GM23338 (cell line): ENCODE measurements at regions not wholly inside any gene's neighbourhood (a gene's known extent, or its start where the extent isn't known, plus 50 kb on each side); places are given as distances from the start of the nearest gene placed in this dataset.

Experiments
- ATAC-seq: fragments of 200-7000 bp; cut with Tn5 transposase; 3 replicates; pipeline ENCODE4 v1.9.1; 2020
- DNase-seq: peaks from one replicate; pipeline ENCODE4 v3.0.0-alpha.2; 2015; ENCODE audit warnings: low spot score
- H2AFZ ChIP-seq: fragments of 200-600 bp; sonication (generic); 2 replicates; pipeline ENCODE4 v1.8.0; 2016; ENCODE audit warnings: antibody characterized with exemption, mild to moderate bottlenecking, moderate library complexity
- H3F3A ChIP-seq: fragments of 200-600 bp; sonication (generic); replicated peaks from 2 replicates; pipeline ENCODE4 v1.8.0; 2017; ENCODE audit warnings: antibody characterized with exemption, mixed run types, low read depth
- H3K27ac ChIP-seq: fragments of 200-600 bp; sonication (generic); 2 replicates; pipeline ENCODE4 v1.6.1; 2016; ENCODE audit warnings: low read depth
- H3K27me3 ChIP-seq: fragments of 200-600 bp; sonication (generic); 2 replicates; pipeline ENCODE4 v1.8.0; 2016; ENCODE audit warnings: mild to moderate bottlenecking, mixed run types, moderate library complexity; ENCODE audit not compliant: insufficient read depth
- H3K36me3 ChIP-seq: fragments of 200-600 bp; sonication (generic); 2 replicates; pipeline ENCODE4 v1.8.0; 2016; ENCODE audit warnings: mild to moderate bottlenecking; ENCODE audit not compliant: insufficient read depth
- H3K4me1 ChIP-seq: fragments of 200-600 bp; sonication (generic); 2 replicates; pipeline ENCODE4 v1.8.0; 2016; ENCODE audit warnings: mild to moderate bottlenecking, moderate library complexity; ENCODE audit not compliant: insufficient read depth
- H3K4me2 ChIP-seq: fragments of 200-600 bp; sonication (generic); 2 replicates; pipeline ENCODE4 v1.7.1; 2017; ENCODE audit warnings: mixed run types
- H3K4me3 ChIP-seq: fragments of 200-600 bp; sonication (generic); 2 replicates; pipeline ENCODE4 v1.6.1; 2016; ENCODE audit warnings: mixed run types
- H3K79me2 ChIP-seq: fragments of 200-600 bp; sonication (generic); replicated peaks from 2 replicates; pipeline ENCODE4 v1.8.0; 2017; ENCODE audit warnings: mild to moderate bottlenecking; ENCODE audit not compliant: insufficient read depth
- H3K9me2 ChIP-seq: fragments of 200-600 bp; sonication (generic); 2 replicates; pipeline ENCODE4 v1.8.0; 2017; ENCODE audit not compliant: insufficient read depth
- H4K20me1 ChIP-seq: fragments of 200-600 bp; sonication (generic); replicated peaks from 2 replicates; pipeline ENCODE4 v1.8.0; 2017; ENCODE audit warnings: mild to moderate bottlenecking; ENCODE audit not compliant: insufficient read depth
- H3K27ac Mint-ChIP-seq: 2 replicates; pipeline ENCODE4 v1.8.0; 2020; ENCODE audit warnings: inconsistent platforms, mild to moderate bottlenecking, moderate library complexity, mixed read lengths
- H3K27me3 Mint-ChIP-seq: 3 replicates; pipeline ENCODE4 v1.8.0; 2022; ENCODE audit warnings: low read depth, mild to moderate bottlenecking, moderate library complexity, mixed read lengths, inconsistent platforms; ENCODE audit not compliant: insufficient read depth, poor library complexity
- H3K36me3 Mint-ChIP-seq: 3 replicates; pipeline ENCODE4 v1.8.0; 2021; ENCODE audit warnings: low read depth, mild to moderate bottlenecking, inconsistent platforms, moderate library complexity, mixed read lengths
- H3K4me1 Mint-ChIP-seq: 3 replicates; pipeline ENCODE4 v1.8.0; 2020; ENCODE audit warnings: mild to moderate bottlenecking, inconsistent platforms, mixed read lengths
- H3K4me3 Mint-ChIP-seq: 3 replicates; pipeline ENCODE4 v1.8.0; 2021; ENCODE audit warnings: moderate library complexity, mild to moderate bottlenecking, inconsistent platforms, mixed read lengths
- H3K9me3 Mint-ChIP-seq: 3 replicates; pipeline ENCODE4 v1.8.0; 2020; ENCODE audit warnings: moderate library complexity, mild to moderate bottlenecking, inconsistent platforms, mixed read lengths
- CREB1 ChIP-seq: fragments of 250-450 bp; sonication (Bioruptor Pico); IDR thresholded peaks from 2 replicates; pipeline ENCODE4 v1.5.0; 2020; ENCODE audit warnings: low read depth, mild to moderate bottlenecking, moderate library complexity
- CTCF ChIP-seq, 2 experiments: fragments of 200-600 bp in 1 of 2; sonication (generic) in 1 of 2; conservative IDR thresholded peaks; 2 replicates each; pipeline versions ENCODE4 v1.5.1 to v1.6.1; 2016 to 2017; ENCODE audit warnings: antibody characterized with exemption in 2 of 2, low read depth in 2 of 2, mild to moderate bottlenecking in 2 of 2, moderate library complexity in 1 of 2
- EZH2 ChIP-seq: fragments of 200-600 bp; sonication (generic); IDR thresholded peaks from one replicate; pipeline ENCODE4 v1.8.0; 2017; ENCODE audit warnings: antibody characterized with exemption, mild to moderate bottlenecking, low read depth; ENCODE audit not compliant: unreplicated experiment
- JUNB ChIP-seq: IDR thresholded peaks from one replicate; pipeline ENCODE4 v1.6.1; 2016; ENCODE audit warnings: antibody characterized with exemption; ENCODE audit not compliant: unreplicated experiment
- NANOG ChIP-seq: IDR thresholded peaks from 2 replicates; pipeline ENCODE4 v1.6.1; 2016; ENCODE audit warnings: antibody characterized with exemption, borderline replicate concordance
- POLR2AphosphoS5 ChIP-seq: IDR thresholded peaks from 2 replicates; pipeline ENCODE4 v1.6.1; 2016; ENCODE audit warnings: antibody characterized with exemption, low read depth
- ZNF114 ChIP-seq: fragments of 250-450 bp; sonication (Bioruptor Pico); IDR thresholded peaks from 2 replicates; pipeline ENCODE4 v1.5.0; 2020; ENCODE audit warnings: mild to moderate bottlenecking, moderate library complexity
- ZNF331 ChIP-seq: fragments of 250-450 bp; sonication (Bioruptor Pico); IDR thresholded peaks from 2 replicates; pipeline ENCODE4 v1.5.0; 2020; ENCODE audit warnings: low read depth, mild to moderate bottlenecking, moderate library complexity
- ZNF462 ChIP-seq: fragments of 250-450 bp; sonication (Bioruptor Pico); IDR thresholded peaks from 2 replicates; pipeline ENCODE4 v1.5.0; 2020; ENCODE audit warnings: mild to moderate bottlenecking, moderate library complexity

GRCh38 chr5:24225051-24225450 lies 419.7 kb downstream of the CDH10 start (continued):
- TF ChIP-seq ZNF462 (CRISPR knock-in tag) (no peak), CTCF (conservative IDR thresholded peaks at IDR 0.05; ENCODE audit: low read depth in 2 of 2) (no peak), ZNF114 (no peak), NANOG (no peak), EZH2 (no peak), JUNB (no peak)

- Mint-ChIP-seq H3K4me1 (no peaks in the 10 kb centered on the region), H3K27ac (no peak overlapping the region), H3K36me3 (no peaks in the 10 kb centered on the region; the same call in 2 of the 3 replicates), H3K27me3 (peaks cover 2% of the 10 kb centered on the region), H3K4me3 (no peak overlapping the region), H3K9me3 (peaks cover 6% of the 10 kb centered on the region; the same call in 2 of the 3 replicates)
- no peaks in the 10 kb centered on the region for H3K36me3 ChIP-seq
- no peak overlapping the region for H2AFZ ChIP-seq
- H3K27ac ChIP-seq: no peak overlapping the region
- H3K4me3 ChIP-seq: no peak overlapping the region
- H3F3A ChIP-seq: no peaks in the 10 kb centered on the region
- ATAC-seq (no peak), DNase-seq (no peak)
- no peaks in the 10 kb centered on the region for H3K79me2 ChIP-seq
- no peaks in the 10 kb centered on the region for H3K4me1 ChIP-seq
- no peaks in the 10 kb centered on the region for H3K27me3 ChIP-seq
- H3K4me2 ChIP-seq: no peak overlapping the region
- H4K20me1 ChIP-seq: no peaks in the 10 kb centered on the region
- H3K9me2 ChIP-seq: no peaks in the 10 kb centered on the region
- no peak for TF ChIP-seq CREB1 (CRISPR knock-in tag)
- TF ChIP-seq ZNF462 (CRISPR knock-in tag): no peak
- no peak for TF ChIP-seq POLR2AphosphoS5
- no peak for TF ChIP-seq ZNF331
- TF ChIP-seq ZNF114: no peak
- TF ChIP-seq JUNB: no peak
These were observed 418.3 kb downstream of the CDH10 start for GRCh38 chr5:24226479-24226878.
